Chondrocyte (in vitro differentiated cells): ENCODE measurements at regions not wholly inside any gene's neighbourhood (a gene's known extent, or its start where the extent isn't known, plus 50 kb on each side); places are given as distances from the start of the nearest gene placed in this dataset.
"Not testable (repeated sequence)": the region's sequence is repeated elsewhere in the genome, so short reads cannot be mapped to it uniquely, and the experiment has no call there.

Source experiments
- DNase-seq: peaks from one replicate; pipeline ENCODE4 v3.0.0; 2021; ENCODE audit warnings: mixed read lengths, low spot score
- H3K27ac Mint-ChIP-seq: one replicate; pipeline ENCODE4 v1.8.0; 2021; ENCODE audit warnings: mild to moderate bottlenecking, moderate library complexity, mixed read lengths; ENCODE audit not compliant: unreplicated experiment
- H3K27me3 Mint-ChIP-seq: 2 replicates; pipeline ENCODE4 v1.8.0; 2021; ENCODE audit warnings: low read depth, mixed read lengths
- H3K36me3 Mint-ChIP-seq: 2 replicates; pipeline ENCODE4 v1.8.0; 2021; ENCODE audit warnings: low read depth, mixed read lengths
- H3K4me1 Mint-ChIP-seq: 2 replicates; pipeline ENCODE4 v1.8.0; 2021; ENCODE audit warnings: low read depth, mild to moderate bottlenecking, mixed read lengths
- H3K4me3 Mint-ChIP-seq: one replicate; pipeline ENCODE4 v1.8.0; 2021; ENCODE audit warnings: mild to moderate bottlenecking, moderate library complexity, mixed read lengths; ENCODE audit not compliant: unreplicated experiment
- H3K9me3 Mint-ChIP-seq: 2 replicates; pipeline ENCODE4 v1.8.0; 2021; ENCODE audit warnings: low read depth, mixed read lengths
- CTCF ChIP-seq: fragments of 200-600 bp; sonication (generic); IDR thresholded peaks from 2 replicates; pipeline ENCODE4 v1.5.0; 2021; ENCODE audit warnings: antibody characterized with exemption, mild to moderate bottlenecking, moderate library complexity

GRCh38 chr9:75811692-75812091 lies 78.8 kb upstream of the PCSK5 start:
- no peak overlapping the region for H3K4me3 Mint-ChIP-seq
- TF ChIP-seq CTCF = no peak
- H3K9me3 Mint-ChIP-seq = peaks cover 37% of the 10 kb centered on the region
- no peak for DNase-seq
- no peaks in the 10 kb centered on the region for H3K27me3 Mint-ChIP-seq
- H3K27ac Mint-ChIP-seq = no peak overlapping the region
- peaks cover 6% of the 10 kb centered on the region for H3K4me1 Mint-ChIP-seq
- H3K36me3 Mint-ChIP-seq = peaks cover 21% of the 10 kb centered on the region

GRCh38 chr9:75812141-75812540 lies 78.3 kb upstream of the PCSK5 start:
- Mint-ChIP-seq H3K36me3 (peaks cover 22% of the 10 kb centered on the region), H3K27ac (no peak overlapping the region), H3K27me3 (no peaks in the 10 kb centered on the region), H3K4me1 (peaks cover 4% of the 10 kb centered on the region), H3K9me3 (peaks cover 42% of the 10 kb centered on the region), H3K4me3 (no peak overlapping the region)
- no peak for DNase-seq
- TF ChIP-seq CTCF = no peak

DNA sequence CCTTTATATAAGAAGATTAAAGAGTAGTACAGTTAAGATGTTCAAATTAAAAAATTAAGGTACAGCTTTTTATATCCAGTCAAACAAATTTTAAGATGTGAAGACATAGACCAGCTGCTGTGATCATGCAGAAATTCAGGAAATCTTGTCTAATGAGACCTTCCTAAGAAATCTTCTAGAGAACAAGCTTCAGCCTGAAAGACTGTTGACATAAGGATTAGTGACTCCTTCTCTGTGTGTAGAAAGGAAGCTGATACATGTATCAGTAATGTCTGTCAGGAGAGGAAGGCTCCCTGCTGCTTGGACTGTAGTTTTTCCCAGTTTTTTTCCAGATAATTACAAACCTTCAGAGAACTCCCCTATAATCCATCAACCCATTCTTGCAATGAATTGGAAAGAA lies 75.8 kb upstream of the PCSK5 start:
- H3K9me3 Mint-ChIP-seq = peaks cover 58% of the 10 kb centered on the region

GRCh38 chr9:75820471-75821115 lies 69.9 kb upstream of the PCSK5 start:
- Mint-ChIP-seq H3K4me1 (peaks cover 22% of the 10 kb centered on the region), H3K36me3 (peaks cover 14% of the 10 kb centered on the region), H3K9me3 (peaks cover 28% of the 10 kb centered on the region)
- not testable (repeated sequence) for DNase-seq, H3K27ac Mint-ChIP-seq, H3K4me3 Mint-ChIP-seq, H3K27me3 Mint-ChIP-seq

More for the DNA sequence above, 75.8 kb upstream of the PCSK5 start:
- Mint-ChIP-seq H3K36me3 (peaks cover 29% of the 10 kb centered on the region), H3K27me3 (no peaks in the 10 kb centered on the region), H3K27ac (no peak overlapping the region), H3K4me3 (no peak overlapping the region), H3K4me1 (peaks cover 4% of the 10 kb centered on the region)
- no peak for TF ChIP-seq CTCF
- DNase-seq = no peak

- peaks cover 9% of the 10 kb centered on the region for H3K36me3 Mint-ChIP-seq
- H3K9me3 Mint-ChIP-seq = peaks cover 20% of the 10 kb centered on the region
- no peak overlapping the region for H3K4me3 Mint-ChIP-seq
- no peak for DNase-seq
- no peaks in the 10 kb centered on the region for H3K27me3 Mint-ChIP-seq
- no peak overlapping the region for H3K27ac Mint-ChIP-seq
- peaks cover 39% of the 10 kb centered on the region for H3K4me1 Mint-ChIP-seq
- no peak for TF ChIP-seq CTCF
Measured at GRCh38 chr9:75823151-75823550, 67.3 kb upstream of the PCSK5 start.
